NCI-H2196 (cell line): ENCODE measurements at regions not wholly inside any gene's neighbourhood (a gene's known extent, or its start where the extent isn't known, plus 50 kb on each side); places are given as distances from the start of the nearest gene placed in this dataset.
A peak's percentile ranks its signal among the peaks of the same experiment; 100 is the strongest.

Experiments
- DNase-seq: peaks from one replicate; lab custom pipeline; 2025; ENCODE audit not compliant: unreplicated experiment; lab: John Stamatoyannopoulos, UW

DNA sequence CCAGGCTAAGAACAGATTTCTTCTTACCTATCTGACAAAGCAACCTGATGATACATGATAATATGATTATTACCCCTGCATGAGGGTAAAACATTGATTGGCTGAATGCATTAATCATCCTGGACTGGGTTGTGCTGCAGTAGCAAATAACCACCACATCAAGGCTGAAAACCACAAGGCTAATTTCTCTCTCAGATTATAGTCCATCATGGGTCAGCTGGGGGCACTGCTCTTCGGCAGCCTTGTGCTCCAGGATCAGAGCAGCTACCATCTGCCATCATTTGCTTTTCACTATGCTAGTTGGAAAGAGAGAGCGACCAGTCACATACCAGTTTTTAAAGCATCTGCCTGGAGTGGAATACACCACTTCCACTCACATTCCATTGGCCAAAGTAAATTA lies 383.5 kb downstream of the RASEF start:
- no peak for DNase-seq

DNA sequence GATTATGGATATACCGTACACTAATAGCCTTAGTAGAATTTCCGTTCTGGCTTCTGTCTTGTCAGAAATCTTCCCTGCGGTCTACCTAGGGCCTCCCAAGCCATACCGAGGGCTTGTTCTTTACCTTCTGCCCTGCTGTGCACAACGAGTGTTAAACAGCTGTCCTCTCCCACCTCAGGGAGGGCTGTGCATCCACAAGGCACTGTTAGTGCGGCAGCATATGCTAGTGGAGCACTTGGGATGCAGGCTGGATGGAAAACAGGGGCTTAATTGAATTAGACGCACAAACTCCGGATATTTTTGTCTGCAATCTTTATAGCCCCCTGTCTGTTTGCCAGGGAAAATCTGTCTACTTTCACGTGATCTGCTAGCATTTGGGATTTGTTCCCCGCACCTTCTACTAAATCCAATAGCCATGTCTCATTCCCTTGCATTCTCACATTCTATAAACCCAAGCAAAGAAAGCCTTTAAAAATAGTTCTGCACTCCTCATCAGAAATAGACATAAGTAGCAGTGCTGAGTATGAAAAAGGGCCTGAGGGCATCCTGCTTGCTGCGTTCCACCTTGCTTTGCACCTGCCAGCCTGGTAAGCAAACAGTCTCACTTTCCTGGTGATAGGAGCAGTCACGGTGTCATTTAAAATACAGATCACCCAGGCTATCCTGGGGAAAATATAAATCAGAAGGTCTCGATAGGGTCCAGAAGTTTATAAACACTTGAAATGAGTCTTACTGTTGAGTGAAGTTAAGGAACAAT lies 382.6 kb downstream of the RASEF start:
- DNase-seq, result peak; percentile 46

DNA sequence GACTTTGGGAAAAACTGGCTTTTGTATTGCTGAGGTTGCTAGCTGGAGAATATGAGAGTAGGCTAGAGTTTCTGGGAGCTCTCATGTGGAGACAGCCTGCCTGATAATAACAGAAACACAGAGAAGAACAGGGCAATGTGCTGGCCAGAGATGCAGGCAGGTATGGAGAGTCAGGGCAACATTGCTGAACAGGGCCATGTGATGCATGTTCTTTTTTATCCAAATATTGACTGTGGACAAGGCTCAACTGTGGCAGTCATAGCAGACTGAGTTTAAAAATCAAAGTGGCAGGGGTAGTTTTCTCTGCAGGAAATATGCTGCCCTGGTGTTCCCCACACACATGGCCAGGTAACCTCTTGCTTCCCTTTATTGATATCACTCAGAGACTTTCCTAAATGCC lies 381.1 kb downstream of the RASEF start:
- DNase-seq, result no peak

DNA sequence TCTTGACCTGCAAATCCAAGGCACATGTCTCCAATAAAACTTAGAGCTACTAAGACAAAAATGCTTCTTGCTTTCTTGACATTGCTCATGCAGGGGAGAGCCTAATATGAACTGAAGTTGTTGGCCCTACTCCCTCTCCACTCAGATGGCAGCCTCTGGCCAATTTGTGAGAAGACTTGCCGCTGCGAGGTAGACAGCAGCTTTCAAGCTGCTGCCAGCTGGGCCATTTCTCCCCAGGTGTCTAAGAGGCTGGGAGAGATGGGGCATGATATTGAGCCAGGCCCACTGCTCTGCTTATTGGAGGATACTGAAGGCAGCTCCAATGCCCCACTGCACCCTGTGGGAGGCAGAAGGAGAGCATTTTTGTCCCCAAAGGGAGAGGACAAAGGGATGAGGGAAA lies 380.5 kb downstream of the RASEF start:
- DNase-seq, result no peak

DNA sequence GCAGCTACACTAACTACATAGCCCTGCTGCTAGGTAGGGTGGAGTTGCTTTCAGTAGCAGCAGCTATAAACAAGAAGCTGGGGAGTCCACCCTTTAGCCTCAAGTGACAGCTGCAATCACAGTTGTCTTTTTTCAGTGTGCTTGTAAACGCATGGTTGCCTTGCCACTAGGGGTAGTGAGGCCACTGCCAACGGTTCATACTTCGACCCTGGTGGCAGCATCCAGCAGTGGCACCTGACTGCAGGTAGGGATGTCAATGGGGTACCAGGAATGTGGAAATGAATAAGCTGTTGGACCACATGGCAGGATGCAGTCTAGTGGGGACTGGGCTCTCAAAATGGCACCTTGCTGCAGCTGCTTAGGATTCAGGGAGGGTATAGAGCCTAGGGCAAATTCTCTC lies 367.2 kb downstream of the RASEF start:
- DNase-seq, result no peak

DNA sequence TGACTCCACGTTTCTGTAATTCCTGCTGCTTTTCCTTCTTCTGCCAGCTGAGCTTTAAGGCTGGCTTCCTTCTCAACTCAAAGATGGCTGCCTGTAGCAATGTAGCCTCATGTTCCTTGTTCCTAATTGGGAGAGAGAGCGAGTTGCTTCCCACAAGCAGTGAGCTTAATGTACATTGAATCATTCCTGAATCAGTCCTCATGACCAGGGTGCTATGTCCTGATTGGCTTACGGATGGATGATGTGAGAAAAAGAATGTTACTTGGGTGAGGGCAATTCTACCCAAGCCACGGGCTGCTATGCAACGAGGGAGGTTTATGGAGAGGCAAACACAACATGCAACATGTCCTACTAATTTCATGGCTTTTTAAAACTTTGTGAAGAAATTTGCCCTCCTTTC lies 356.2 kb downstream of the RASEF start:
- DNase-seq, result no peak

DNA sequence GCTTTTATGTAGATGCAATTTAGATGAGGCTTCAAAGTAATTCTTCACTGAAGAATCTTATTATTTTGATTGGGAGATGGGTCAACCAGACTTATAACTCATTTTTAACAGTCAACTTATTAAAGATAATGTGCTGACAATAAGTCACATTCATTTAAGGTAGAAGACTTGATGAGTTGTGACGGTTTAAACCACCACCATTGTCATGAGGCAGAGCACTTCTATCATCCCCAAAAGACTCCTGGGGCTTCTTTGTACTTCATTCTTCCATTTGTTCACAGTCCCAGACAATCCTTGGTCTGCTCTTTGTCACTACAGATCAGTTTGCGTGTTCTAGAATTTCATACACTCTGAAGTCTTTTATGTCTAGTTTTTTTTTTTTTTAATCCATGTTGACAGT lies 346.1 kb downstream of the RASEF start:
- no peak for DNase-seq

DNA sequence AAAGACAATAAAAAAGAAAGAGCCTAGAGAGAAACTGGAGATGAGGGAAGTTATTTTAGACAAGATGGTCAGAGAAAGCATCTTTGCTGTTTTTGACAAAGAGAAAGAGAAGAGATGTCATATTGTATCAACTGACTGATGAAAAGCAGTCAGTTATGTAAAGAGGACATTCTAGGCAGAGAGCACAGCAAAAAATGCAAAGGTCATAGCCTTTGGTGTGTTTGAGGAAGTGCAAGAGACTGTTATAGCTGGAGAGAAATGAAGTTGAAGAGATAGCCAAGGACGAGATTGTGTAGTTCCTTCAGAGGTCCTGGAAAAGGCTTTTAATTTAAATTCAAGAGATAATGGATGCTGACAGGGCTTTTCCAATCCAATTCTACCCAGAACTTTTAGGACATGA lies 342.4 kb downstream of the RASEF start:
- DNase-seq, result no peak

DNA sequence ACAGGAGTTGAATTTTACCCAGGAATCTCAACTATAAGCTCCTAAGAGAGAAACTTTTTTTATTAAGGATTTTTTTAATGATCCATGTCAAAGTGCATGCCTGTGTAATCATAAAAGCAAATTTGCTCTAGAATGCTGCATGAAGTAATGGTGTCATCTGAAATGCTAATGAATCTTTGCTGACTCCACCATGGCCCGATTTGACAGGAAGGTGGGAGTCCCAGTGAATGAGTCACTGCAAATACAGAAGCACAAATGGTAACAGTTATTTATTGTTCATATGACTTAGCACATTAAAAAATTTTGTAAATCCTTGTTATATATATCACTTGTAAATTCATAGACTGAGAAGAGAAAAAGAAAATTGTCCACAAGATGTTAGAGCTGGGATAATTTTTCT lies 341.3 kb downstream of the RASEF start:
- no peak for DNase-seq

DNA sequence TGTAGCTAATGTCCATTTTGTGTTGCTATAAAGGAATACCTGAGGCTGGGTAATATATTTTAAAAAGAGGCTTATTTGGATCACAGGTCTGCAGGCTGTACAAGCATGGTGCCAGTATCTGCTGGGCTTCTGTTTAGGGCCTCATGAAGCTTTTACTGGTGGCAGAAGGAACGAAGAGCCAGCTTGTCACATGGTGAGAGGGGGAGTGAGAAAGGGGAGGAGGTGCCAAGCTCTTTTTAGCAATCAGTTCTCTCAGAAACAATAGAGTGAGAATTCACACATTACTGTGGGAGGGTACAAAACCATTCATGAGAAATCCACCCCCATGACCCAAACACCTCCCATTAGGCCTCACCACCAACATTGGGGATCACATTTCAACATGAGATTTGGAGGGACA lies 340.9 kb downstream of the RASEF start:
- no peak for DNase-seq

DNA sequence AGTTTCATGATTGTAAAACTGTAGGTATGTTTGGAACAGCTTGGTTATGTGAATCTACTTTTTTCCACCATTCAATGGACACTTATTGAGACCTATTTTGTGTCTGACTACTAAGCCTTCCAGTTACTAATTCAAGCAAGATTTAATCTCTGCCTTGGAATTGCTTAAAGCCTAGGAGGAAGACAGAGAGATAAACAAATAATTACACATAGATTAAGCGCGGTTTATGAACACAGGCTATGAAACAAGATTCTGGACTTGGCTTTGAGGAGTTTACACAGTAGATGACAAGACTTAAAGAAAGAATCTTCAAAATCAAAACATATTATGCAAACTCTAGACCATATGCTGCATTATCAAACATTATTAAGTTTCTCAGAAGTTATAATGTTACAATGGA lies 340.4 kb downstream of the RASEF start:
- DNase-seq, result no peak

DNA sequence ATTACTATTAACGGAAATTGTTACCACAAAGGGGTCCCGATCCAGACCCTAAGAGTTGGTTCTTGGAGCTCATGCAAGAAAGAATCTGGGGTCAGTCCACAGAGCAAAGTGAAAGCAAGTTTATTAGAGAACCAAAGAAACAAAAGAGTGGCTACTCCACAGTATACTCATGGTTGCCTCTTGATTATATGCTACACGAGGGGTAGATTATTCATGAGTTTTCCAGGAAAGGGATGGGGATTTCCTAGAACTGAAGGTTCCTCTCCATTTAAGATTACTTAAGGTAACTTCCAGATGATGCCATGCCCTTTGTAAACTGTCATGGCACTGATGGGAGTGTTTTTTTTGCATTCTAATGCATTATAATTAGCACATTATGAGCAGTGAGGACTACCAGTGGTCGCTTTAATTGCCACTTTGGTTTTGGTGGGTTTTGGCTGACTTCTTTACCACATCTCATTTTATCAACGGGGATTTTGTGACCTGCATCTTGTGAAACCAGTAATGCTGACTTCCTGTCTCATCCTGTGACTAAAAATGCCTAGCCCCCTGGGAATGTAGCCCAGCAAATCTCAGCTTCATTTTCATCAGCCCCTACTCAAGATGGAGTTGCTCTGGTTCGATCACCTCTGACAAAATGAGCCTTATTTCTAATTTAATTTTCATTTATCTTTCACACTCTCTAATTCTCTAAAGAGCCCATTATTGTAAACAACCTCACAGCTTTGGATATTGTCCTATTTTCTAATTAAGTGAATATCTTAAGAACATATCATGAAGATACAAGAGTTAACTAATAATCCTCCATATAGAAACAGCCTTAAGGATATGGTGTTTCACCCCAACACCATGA lies 336.3 kb downstream of the RASEF start:
- no peak for DNase-seq

DNA sequence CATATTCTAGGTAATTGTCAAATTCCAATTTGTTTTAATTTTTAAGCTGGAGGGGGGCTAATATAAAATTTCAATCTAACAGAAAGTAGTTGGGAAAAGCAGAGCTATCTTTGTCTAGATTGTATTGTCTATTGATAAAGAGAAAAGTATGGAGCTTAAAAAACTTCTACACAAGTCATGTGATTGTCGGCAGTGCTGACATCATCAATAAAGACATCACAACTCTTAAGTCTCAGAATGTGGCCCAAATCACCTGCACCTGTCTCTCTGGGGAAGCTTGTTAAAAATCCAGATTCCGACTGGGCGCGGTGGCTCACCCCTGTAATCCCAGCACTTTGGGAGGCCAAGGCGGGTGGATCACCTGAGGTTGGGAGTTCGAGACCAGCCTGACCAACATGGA lies 333.8 kb downstream of the RASEF start:
- DNase-seq, result no peak

DNA sequence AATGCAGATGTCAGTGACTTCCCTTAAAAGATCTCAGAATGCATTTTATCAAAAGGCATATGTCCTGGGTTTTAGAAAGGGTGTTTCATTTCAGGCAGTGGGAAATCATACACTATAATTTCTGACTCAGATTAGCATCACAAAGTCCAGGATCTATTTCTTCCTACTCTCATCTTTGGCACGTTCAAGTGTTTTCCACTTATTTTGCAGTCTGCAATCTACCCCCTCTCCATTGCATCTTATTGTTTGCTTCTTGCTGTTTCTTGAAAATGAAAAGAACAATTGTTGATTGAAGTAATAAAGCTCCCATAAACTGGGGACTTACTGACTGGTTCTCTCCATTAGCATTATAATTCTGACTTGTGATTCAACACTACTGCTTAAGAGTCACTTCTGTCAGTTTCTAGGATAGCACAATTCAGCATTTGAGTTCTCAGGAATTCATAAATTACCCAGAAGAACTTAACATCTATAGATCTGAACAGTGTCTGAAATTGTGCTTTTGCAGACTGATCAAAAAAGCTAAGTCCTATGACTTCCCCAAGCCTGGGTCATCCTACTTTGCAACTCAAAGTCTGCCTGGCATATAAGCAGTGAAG lies 332.9 kb downstream of the RASEF start:
- no peak for DNase-seq

DNA sequence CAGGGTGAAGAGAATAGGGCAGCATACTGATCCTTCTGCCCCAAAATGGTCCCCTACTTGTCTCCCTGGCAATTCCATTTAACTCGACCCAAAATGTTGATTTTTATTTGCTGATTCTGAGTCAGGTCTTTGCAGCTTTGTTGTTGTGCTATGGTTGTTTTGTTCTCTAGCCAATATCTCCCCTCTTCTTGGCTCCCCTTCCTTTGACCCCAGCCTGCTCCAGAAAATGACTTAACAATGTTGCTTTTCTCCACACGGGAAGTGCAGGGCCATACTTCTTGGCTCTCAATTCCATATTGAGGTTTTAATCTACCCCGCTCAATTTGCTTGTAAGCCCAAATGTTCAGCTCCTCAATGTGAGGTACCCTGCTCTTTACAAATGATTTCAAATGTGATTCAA lies 330.0 kb downstream of the RASEF start:
- DNase-seq, result no peak

DNA sequence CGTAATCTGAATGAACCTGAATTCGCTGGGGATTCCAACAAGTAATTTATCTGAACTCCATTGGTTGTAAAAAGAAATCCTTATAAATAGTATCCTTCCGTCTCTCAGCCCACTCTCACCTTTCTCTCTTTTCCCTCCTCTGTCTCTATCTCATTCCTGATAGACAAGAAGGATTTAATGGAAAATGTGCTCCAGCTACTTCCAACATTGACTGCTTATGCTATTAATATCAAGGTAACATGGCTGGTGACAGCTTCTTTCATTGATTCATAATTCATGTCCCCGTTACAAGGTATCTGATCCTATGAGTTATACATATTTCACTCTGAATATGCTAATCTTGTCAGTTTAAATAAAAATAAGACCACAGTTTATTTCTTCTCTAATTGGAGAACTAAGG lies 326.8 kb downstream of the RASEF start:
- no peak for DNase-seq

DNA sequence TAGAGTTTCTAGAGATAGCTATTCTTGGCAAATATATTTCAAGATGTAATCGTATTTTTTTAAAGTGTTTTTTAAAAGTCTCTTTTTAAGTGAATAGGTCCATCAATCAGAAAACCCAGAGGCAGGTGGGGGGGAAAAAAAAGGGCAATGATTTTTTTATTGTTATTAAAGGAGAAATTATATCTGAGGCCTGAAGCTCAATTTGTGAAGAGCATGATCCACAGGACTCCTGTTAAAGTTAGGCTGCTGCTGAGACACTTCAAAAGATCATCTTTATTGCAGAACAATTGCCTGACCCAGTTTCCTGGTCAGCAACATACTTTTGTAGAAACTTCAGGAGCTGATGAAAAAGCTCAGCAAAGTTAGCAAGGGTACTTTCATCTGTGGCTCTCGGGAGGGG lies 326.2 kb downstream of the RASEF start:
- no peak for DNase-seq

DNA sequence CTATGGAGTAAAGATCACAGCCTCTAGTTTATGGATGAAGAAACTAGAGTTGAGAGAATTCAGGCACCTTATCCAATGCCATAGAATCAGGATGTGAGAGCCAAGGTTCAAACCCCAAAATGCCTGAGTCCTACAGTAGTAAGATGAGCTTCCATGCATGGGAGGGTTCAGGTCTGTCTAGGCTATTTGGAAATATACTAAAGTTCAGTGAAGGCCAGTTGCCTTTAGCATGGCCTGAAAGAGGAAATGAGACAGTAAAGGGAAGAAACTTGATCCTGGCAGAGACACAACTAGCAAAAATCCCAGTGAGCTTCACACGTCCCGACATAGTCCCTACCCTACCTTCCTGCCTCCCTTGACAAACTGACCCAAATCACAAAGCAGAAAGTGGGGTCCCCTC lies 317.0 kb downstream of the RASEF start:
- no peak for DNase-seq

DNA sequence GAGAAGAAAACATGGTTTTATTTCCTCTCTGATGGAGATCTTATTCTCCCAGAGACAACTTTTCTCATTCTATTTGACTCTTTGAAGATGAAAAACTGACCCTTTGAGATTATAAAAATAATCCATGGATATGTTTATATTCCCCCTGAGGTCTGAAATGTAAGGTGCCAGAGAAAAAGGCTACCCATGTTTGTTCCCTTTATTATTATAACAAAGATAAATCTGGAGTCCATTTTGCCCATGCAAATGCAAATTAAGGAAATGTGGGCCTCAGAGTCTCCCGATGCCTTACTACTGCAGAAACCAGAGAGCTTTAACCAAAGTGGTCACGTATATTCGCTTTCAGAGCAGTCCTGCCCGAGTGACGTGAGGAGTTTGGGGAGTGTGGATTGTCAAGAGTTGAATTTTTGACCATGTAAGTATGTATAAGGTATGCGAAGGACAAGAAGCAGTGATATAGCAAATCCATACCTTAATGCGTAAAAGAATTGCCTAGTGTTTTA lies 312.5 kb downstream of the RASEF start:
- no peak for DNase-seq

DNA sequence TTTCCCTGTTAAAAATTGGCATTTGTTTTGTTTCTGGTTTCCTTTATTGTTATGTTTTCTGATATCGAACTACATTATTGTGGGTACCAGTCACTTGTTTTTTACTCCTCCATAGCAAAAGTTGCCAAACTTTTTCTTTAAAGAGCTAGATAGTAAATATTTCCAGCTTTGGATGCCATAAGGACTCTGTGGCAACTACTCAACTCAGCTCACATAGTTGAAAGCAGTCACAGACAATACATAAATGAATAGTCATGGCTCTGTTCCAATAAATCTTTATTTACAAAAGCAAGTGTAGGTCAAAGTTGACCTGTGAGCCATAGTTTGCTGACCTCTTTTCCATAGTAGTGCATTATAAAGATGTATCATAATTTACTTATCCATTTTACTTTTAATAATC lies 305.0 kb downstream of the RASEF start:
- DNase-seq, result no peak

DNA sequence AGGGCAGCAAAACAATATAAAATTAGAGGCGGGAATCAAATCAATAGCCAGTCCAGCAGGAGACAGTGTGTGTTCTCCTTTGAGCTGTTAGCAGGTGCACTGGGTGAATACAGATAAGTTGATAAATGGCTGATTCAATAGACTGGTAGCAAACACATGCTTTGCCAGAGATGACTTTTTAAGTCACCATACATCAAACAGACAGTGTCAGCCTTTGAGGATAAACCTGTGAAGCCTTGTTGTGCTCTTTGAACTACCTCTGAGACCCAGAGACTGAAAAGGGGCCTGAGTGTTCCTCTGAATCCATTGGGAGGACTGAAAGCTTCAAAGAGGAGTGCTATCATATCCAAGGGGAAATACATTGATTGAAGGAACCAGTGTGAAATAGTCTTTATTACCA lies 301.9 kb downstream of the RASEF start:
- no peak for DNase-seq

DNA sequence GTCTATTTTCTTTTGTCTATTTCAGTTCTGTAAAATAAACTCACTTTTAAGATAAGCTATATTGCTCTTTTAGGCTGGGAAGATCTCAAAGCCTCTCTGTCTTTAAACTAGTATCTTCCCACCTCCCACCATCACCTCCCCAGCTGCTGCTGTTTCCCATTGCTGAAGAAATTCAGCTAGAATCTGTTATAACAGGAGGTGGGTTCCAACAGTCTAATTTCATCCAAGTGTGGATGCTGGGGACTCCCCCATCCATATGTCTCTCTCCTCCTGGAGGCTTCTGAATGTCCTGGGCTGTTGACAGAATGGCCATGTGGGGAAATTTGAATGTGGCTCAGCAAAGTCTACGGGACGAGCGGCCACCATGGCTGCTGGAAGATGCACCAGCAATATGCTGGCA lies 301.0 kb downstream of the RASEF start:
- DNase-seq, result no peak
